Smooth muscle cell (in vitro differentiated cells): ENCODE measurements at regions not wholly inside any gene's neighbourhood (a gene's known extent, or its start where the extent isn't known, plus 50 kb on each side); places are given as distances from the start of the nearest gene placed in this dataset.

Experiments used
- DNase-seq: peaks from one replicate; lab custom pipeline; 2025; ENCODE audit not compliant: unreplicated experiment; lab: John Stamatoyannopoulos, UW
- H2AFZ ChIP-seq: fragments of 200-600 bp; sonication (generic); 2 replicates; pipeline ENCODE4 v1.6.0; 2016; ENCODE audit warnings: antibody characterized with exemption, low read depth, mild to moderate bottlenecking
- H3F3A ChIP-seq: fragments of 200-600 bp; sonication (generic); 2 replicates; pipeline ENCODE4 v1.6.0; 2017; ENCODE audit warnings: antibody characterized with exemption, low read depth
- H3K27ac ChIP-seq: fragments of 200-600 bp; sonication (generic); 2 replicates; pipeline ENCODE4 v1.5.1; 2016; ENCODE audit warnings: low read depth, mild to moderate bottlenecking
- H3K27me3 ChIP-seq: fragments of 200-600 bp; sonication (generic); 2 replicates; pipeline ENCODE4 v1.6.1; 2016; ENCODE audit warnings: low read depth, mild to moderate bottlenecking
- H3K36me3 ChIP-seq: fragments of 200-600 bp; sonication (generic); 2 replicates; pipeline ENCODE4 v1.5.1; 2016; ENCODE audit warnings: low read depth
- H3K4me1 ChIP-seq: fragments of 200-600 bp; sonication (generic); 2 replicates; pipeline ENCODE4 v1.5.1; 2016; ENCODE audit warnings: low read depth
- H3K4me2 ChIP-seq: fragments of 200-600 bp; sonication (generic); 2 replicates; pipeline ENCODE4 v1.6.0; 2016; ENCODE audit warnings: mild to moderate bottlenecking
- H3K4me3 ChIP-seq: fragments of 200-600 bp; sonication (generic); 2 replicates; pipeline ENCODE4 v1.5.1; 2016; ENCODE audit warnings: mild to moderate bottlenecking
- H3K79me2 ChIP-seq: fragments of 200-600 bp; sonication (generic); 2 replicates; pipeline ENCODE4 v1.6.0; 2016; ENCODE audit warnings: low read depth, mild to moderate bottlenecking
- H3K9ac ChIP-seq: fragments of 200-600 bp; sonication (generic); 2 replicates; pipeline ENCODE4 v1.6.0; 2016; ENCODE audit warnings: low read depth
- H3K9me3 ChIP-seq: fragments of 200-600 bp; sonication (generic); replicated peaks from 2 replicates; pipeline ENCODE4 v1.5.1; 2016; ENCODE audit warnings: low read depth
- H4K20me1 ChIP-seq: fragments of 200-600 bp; sonication (generic); 2 replicates; pipeline ENCODE4 v1.6.0; 2016; ENCODE audit warnings: low read depth
- WGBS: methylation state at CpG from one replicate; pipeline ENCODE4 v1.1.7; 2016; ENCODE audit warnings: low lambda C conversion rate; 5-methylcytosine and 5-hydroxymethylcytosine counted together
- TF ChIP-seq, protein P1 (sequence below): fragments of 200-600 bp; sonication (generic); IDR thresholded peaks from 2 replicates; pipeline ENCODE4 v1.5.1; 2017; ENCODE audit warnings: borderline replicate concordance, mild to moderate bottlenecking, antibody characterized with exemption; ENCODE audit not compliant: insufficient read depth, poor library complexity, severe bottlenecking

DNA sequence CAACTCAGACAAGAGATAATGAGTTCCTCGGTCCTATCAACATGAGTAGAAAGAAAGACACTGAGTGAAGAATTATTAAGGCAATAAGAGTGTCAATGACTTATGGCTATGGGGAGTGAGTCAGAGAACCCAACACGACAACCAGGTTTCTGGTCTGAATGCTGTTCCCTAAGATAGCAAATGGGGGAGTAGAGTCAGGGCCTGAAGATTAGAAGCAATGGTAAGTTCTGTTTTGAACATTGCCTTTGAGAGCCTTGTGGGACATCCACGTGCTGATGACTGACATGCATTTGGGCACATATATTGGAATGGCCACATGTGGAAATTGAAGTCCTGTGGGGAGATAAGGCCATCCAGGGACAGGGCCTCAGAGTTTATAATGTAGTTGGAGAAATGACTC, 254.4 kb upstream of the TCF21 start:
- Histone ChIP-seq H3K27me3 (no peaks in the 10 kb centered on the region), H3F3A (no peaks in the 10 kb centered on the region), H3K4me3 (no peak overlapping the region), H3K9me3 (no peaks in the 10 kb centered on the region), H3K9ac (no peak overlapping the region), H3K79me2 (no peaks in the 10 kb centered on the region), H3K36me3 (no peaks in the 10 kb centered on the region), H3K27ac (no peak overlapping the region), H3K4me1 (peaks cover 11% of the 10 kb centered on the region), H4K20me1 (no peaks in the 10 kb centered on the region), H2AFZ (no peak overlapping the region), H3K4me2 (no peak overlapping the region)
- 80% methylated on average over 3 of the region's 3 CpGs for WGBS
- no peak for DNase-seq
- TF ChIP-seq, protein P1, sequence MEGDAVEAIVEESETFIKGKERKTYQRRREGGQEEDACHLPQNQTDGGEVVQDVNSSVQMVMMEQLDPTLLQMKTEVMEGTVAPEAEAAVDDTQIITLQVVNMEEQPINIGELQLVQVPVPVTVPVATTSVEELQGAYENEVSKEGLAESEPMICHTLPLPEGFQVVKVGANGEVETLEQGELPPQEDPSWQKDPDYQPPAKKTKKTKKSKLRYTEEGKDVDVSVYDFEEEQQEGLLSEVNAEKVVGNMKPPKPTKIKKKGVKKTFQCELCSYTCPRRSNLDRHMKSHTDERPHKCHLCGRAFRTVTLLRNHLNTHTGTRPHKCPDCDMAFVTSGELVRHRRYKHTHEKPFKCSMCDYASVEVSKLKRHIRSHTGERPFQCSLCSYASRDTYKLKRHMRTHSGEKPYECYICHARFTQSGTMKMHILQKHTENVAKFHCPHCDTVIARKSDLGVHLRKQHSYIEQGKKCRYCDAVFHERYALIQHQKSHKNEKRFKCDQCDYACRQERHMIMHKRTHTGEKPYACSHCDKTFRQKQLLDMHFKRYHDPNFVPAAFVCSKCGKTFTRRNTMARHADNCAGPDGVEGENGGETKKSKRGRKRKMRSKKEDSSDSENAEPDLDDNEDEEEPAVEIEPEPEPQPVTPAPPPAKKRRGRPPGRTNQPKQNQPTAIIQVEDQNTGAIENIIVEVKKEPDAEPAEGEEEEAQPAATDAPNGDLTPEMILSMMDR: no peak

DNA sequence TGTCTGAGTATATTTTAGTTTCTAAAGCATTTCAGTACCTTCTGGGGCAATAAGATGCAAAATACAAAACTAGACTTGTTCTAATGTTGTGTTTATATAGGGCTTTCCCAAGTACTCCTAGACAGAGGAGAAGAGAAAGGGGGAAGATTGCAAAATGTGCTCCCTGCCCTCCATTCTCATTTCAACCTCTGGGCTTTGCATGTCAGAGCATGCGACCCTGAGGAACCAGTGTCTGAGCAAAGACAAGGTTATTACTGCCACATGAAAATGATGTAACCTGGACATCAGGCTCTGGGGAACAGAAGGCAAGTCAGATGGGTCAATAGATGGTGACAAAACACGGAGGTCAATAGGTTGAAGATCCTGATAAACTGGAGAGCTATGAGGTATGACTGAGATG, 253.5 kb upstream of the TCF21 start:
- Histone ChIP-seq H3K4me1 (peaks cover 11% of the 10 kb centered on the region), H3K9me3 (no peaks in the 10 kb centered on the region), H3K9ac (no peak overlapping the region), H3K27ac (no peak overlapping the region), H3K4me2 (no peak overlapping the region), H4K20me1 (no peaks in the 10 kb centered on the region), H3F3A (no peaks in the 10 kb centered on the region), H3K4me3 (no peak overlapping the region), H3K36me3 (no peaks in the 10 kb centered on the region), H3K79me2 (no peaks in the 10 kb centered on the region), H2AFZ (no peak overlapping the region), H3K27me3 (no peaks in the 10 kb centered on the region)
- 89% methylated on average over 2 of the region's 2 CpGs for WGBS
- no peak for DNase-seq
- TF ChIP-seq, protein P1: no peak

DNA sequence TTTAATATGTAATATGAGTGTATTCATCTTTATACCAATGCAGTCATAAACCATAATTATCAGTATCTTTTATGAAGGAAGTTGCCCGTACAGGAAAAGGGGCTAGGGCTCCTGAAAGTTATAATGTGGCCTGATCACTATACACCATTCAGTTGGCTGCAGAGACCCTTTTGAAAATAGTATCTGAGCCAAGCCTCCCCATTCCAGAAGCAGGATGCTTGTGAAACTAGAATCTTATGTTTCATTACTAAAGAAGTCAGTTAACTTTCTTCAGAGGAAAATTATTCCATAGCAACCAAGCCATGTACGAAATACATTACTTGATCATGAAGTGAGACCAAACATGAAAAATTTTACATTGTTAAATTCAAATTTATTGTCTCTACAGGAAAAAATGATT, 251.5 kb upstream of the TCF21 start:
- Histone ChIP-seq H3K27me3 (no peaks in the 10 kb centered on the region), H3K27ac (no peak overlapping the region), H3K79me2 (no peaks in the 10 kb centered on the region), H3K4me1 (peaks cover under 1% of the 10 kb centered on the region), H3K9ac (no peak overlapping the region), H3K4me3 (no peak overlapping the region), H3K4me2 (no peak overlapping the region), H3F3A (no peaks in the 10 kb centered on the region), H3K9me3 (no peaks in the 10 kb centered on the region), H3K36me3 (no peaks in the 10 kb centered on the region), H4K20me1 (no peaks in the 10 kb centered on the region), H2AFZ (no peak overlapping the region)
- TF ChIP-seq, protein P1: no peak
- DNase-seq: no peak
- WGBS: 91% methylated on average over 2 of the region's 2 CpGs

DNA sequence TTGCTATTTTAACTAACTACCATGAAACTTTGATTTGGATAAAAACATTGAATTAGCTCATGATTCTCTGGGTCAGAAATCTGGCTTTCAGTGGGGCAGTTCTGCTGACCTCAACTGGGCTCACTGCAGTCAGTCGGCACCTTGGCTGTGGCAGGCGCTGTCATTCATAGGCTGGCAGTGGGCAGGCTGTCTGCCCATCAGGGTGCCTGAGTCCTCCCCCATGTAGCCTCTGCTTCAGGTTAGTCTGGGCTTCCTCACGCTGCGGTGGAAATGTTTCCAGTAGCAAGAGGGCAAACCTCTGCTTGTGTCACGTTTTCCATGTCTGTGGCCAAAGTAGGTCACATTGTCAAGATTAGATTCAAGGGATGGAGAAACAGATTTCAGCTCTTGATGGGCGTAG, 251.0 kb upstream of the TCF21 start:
- DNase-seq: no peak
- H2AFZ ChIP-seq: no peak overlapping the region
- H3K9ac ChIP-seq: no peak overlapping the region

More for the DNA sequence above, 251.0 kb upstream of the TCF21 start:
- no peaks in the 10 kb centered on the region for H3K9me3 ChIP-seq
- H3K36me3 ChIP-seq: no peaks in the 10 kb centered on the region
- TF ChIP-seq, protein P1: no peak
- H4K20me1 ChIP-seq: no peaks in the 10 kb centered on the region
- H3K4me2 ChIP-seq: no peak overlapping the region
- no peaks in the 10 kb centered on the region for H3F3A ChIP-seq
- H3K4me3 ChIP-seq: no peak overlapping the region
- H3K4me1 ChIP-seq: no peaks in the 10 kb centered on the region
- no peaks in the 10 kb centered on the region for H3K27me3 ChIP-seq
- no peak overlapping the region for H3K27ac ChIP-seq
- no peaks in the 10 kb centered on the region for H3K79me2 ChIP-seq
- WGBS: 85% methylated on average over 6 of the region's 6 CpGs
